K562 (cell line): ENCODE measurements at regions not wholly inside any gene's neighbourhood (a gene's known extent, or its start where the extent isn't known, plus 50 kb on each side); places are given as distances from the start of the nearest gene placed in this dataset.

Experiments
- ATAC-seq: fragments of 200-7000 bp; cut with Tn5 transposase; 3 replicates; pipeline ENCODE4 v1.9.1; 2020; ENCODE audit warnings: moderate library complexity
- BruUV-seq: library from RNA; stranded (reverse); fragments of 400-500 nt; replicated peaks from 2 replicates; lab custom pipeline; 2021; lab: Mats Ljungman, UMichigan
- CTCF ChIA-PET: fragments of 300-600 bp; formaldehyde crosslinking; extraction: SDS; loops from one replicate; lab custom pipeline; 2021; ENCODE audit warnings: low intra/inter-chr PET ratio; lab: Yijun Ruan, JAX
- POLR2A ChIA-PET: fragments of 300-600, 350-650 bp; sonication (Branson Sonifier 250); formaldehyde crosslinking; extraction: SDS; loops from one replicate; lab custom pipeline; 2021; ENCODE audit warnings: antibody characterized with exemption, inconsistent platforms; lab: Yijun Ruan, JAX
- DNase-seq, 4 experiments: peaks; one replicate each; pipeline versions ENCODE4 v3.0.0 to v3.0.0-alpha.2; 2011 to 2018; ENCODE audit warnings: low spot score in 3 of 4, mixed read lengths in 3 of 4; ENCODE audit errors: extremely low read depth in 1 of 4
- FAIRE-seq: peaks from 2 replicates; lab custom pipeline; 2011; peaks lifted over from hg19 to GRCh38; lab: Jason Lieb, UNC
- H2AFZ ChIP-seq: 2 replicates; pipeline ENCODE4 v1.6.0; 2011; ENCODE audit warnings: low read depth, low read length, control low read depth, inconsistent platforms
- H3K27ac ChIP-seq: fragments of 200-600 bp; 3 replicates; pipeline ENCODE4 v1.8.0; 2011; ENCODE audit warnings: low read depth, mild to moderate bottlenecking, control low read depth, inconsistent platforms, low read length, moderate library complexity, mixed read lengths; ENCODE audit errors: extremely low read depth
- H3K27me3 ChIP-seq, 2 experiments: fragments of 300-600 bp in 1 of 2; 2 replicates in 1 of 2; 3 replicates in 1 of 2; pipeline versions ENCODE4 v1.6.0 to v1.8.0; 2011; ENCODE audit warnings: inconsistent platforms in 2 of 2, low read length in 2 of 2, mild to moderate bottlenecking in 1 of 2, mixed read lengths in 1 of 2, moderate library complexity in 1 of 2; ENCODE audit not compliant: control insufficient read depth in 2 of 2, insufficient read depth in 2 of 2
- H3K36me3 ChIP-seq: fragments of 300-600 bp; 3 replicates; pipeline ENCODE4 v1.8.0; 2011; ENCODE audit warnings: mild to moderate bottlenecking, low read length, inconsistent platforms; ENCODE audit not compliant: control insufficient read depth, insufficient read depth
- H3K4me1 ChIP-seq, 2 experiments: fragments of 200-600 bp in 1 of 2; replicated peaks in 1 of 2; 2 replicates in 1 of 2; 3 replicates in 1 of 2; pipeline versions ENCODE4 v1.5.1 to v1.8.0; 2011; ENCODE audit warnings: inconsistent platforms in 2 of 2, low read length in 2 of 2, mild to moderate bottlenecking in 1 of 2, mixed read lengths in 1 of 2, moderate library complexity in 1 of 2; ENCODE audit not compliant: control insufficient read depth in 2 of 2, insufficient read depth in 2 of 2
- H3K4me2 ChIP-seq: 2 replicates; pipeline ENCODE4 v1.6.1; 2011; ENCODE audit warnings: low read length, control low read depth, inconsistent platforms, mixed read lengths; ENCODE audit not compliant: insufficient read depth
- H3K4me3 ChIP-seq: fragments of 200-600 bp; sonication (generic), shearing (Covaris generic); 2 replicates; pipeline ENCODE4 v1.5.1; 2016; ENCODE audit warnings: control low read depth, inconsistent platforms
- H3K79me2 ChIP-seq: fragments of 200-600 bp; 3 replicates; pipeline ENCODE4 v1.8.0; 2011; ENCODE audit warnings: low read length, inconsistent platforms; ENCODE audit not compliant: control insufficient read depth, insufficient read depth
- H3K9ac ChIP-seq, 2 experiments: 2 replicates each; pipeline versions ENCODE4 v1.6.0 to v1.6.1; 2011; ENCODE audit warnings: low read depth in 2 of 2, low read length in 2 of 2, control low read depth in 1 of 2, inconsistent platforms in 1 of 2, mild to moderate bottlenecking in 1 of 2, mixed read lengths in 1 of 2; ENCODE audit not compliant: insufficient read depth in 1 of 2
- H3K9me1 ChIP-seq: one replicate; pipeline ENCODE4 v1.6.0; 2011; ENCODE audit warnings: inconsistent platforms, mild to moderate bottlenecking, low read length, moderate library complexity; ENCODE audit not compliant: control insufficient read depth, insufficient read depth
- H3K9me3 ChIP-seq: replicated peaks from 2 replicates; pipeline ENCODE4 v1.5.1; 2011; ENCODE audit warnings: low read depth, low read length, inconsistent platforms; ENCODE audit not compliant: control insufficient read depth, insufficient read depth
- H4K20me1 ChIP-seq: replicated peaks from 2 replicates; pipeline ENCODE4 v1.6.1; 2011; ENCODE audit warnings: low read length, inconsistent platforms, mixed read lengths; ENCODE audit not compliant: control insufficient read depth, insufficient read depth
- CBFA2T2 ChIP-seq: fragments of 450-650 bp; conservative IDR thresholded peaks from 2 replicates; pipeline ENCODE4 v1.6.1; 2017; ENCODE audit warnings: mild to moderate bottlenecking
- CBX5 ChIP-seq: IDR thresholded peaks from 2 replicates; pipeline ENCODE4 v1.6.1; 2014; ENCODE audit warnings: low read depth, borderline replicate concordance
- CREBBP ChIP-seq: IDR thresholded peaks from one replicate; pipeline ENCODE4 v1.6.1; 2012; ENCODE audit warnings: low read depth, mild to moderate bottlenecking, control low read depth, inconsistent platforms, low read length
- HMGN3 ChIP-seq: IDR thresholded peaks from 2 replicates; pipeline ENCODE4 v1.6.1; 2011; ENCODE audit warnings: borderline replicate concordance, low read depth, mild to moderate bottlenecking, mixed read lengths, low read length; ENCODE audit not compliant: insufficient read length; ENCODE audit errors: extremely low read depth
- HNRNPLL ChIP-seq: fragments of 200-400 bp; formaldehyde crosslinking; IDR thresholded peaks from 2 replicates; pipeline ENCODE4 v1.6.1; 2017; ENCODE audit warnings: low read length, low read depth, mild to moderate bottlenecking; ENCODE audit not compliant: poor library complexity, severe bottlenecking
- ID3 ChIP-seq, 2 experiments: fragments of 250-450 bp in 1 of 2; fragments of 450-650 bp in 1 of 2; sonication (Bioruptor Pico) in 1 of 2; IDR thresholded peaks; 2 replicates each; pipeline versions ENCODE4 v1.6.1 to v1.8.0; 2016 to 2021; ENCODE audit warnings: mild to moderate bottlenecking in 2 of 2, moderate library complexity in 2 of 2, missing compliant biosample characterization in 1 of 2, missing genetic modification characterization in 1 of 2
- MAZ ChIP-seq, 2 experiments: fragments of 450-650 bp in 1 of 2; sonication (generic) in 1 of 2; formaldehyde crosslinking; IDR thresholded peaks in 1 of 2; conservative IDR thresholded peaks in 1 of 2; 2 replicates each; pipeline versions ENCODE4 v1.4.0 to v1.5.0; 2020; ENCODE audit warnings: mild to moderate bottlenecking in 1 of 2, missing genetic modification reagents in 1 of 2
- NCOR1 ChIP-seq: fragments of 450-650 bp; IDR thresholded peaks from 2 replicates; pipeline ENCODE4 v1.6.1; 2016; ENCODE audit warnings: mild to moderate bottlenecking, moderate library complexity
- NONO ChIP-seq, 2 experiments: fragments of 200-400 bp in 1 of 2; fragments of 450-650 bp in 1 of 2; formaldehyde crosslinking in 1 of 2; IDR thresholded peaks; 2 replicates each; pipeline ENCODE4 v1.6.1; 2017; ENCODE audit warnings: low read depth in 2 of 2, mild to moderate bottlenecking in 2 of 2, moderate library complexity in 2 of 2, low read length in 1 of 2
- NR2C1 ChIP-seq, 2 experiments: fragments of 450-650 bp; IDR thresholded peaks; 2 replicates each; pipeline ENCODE4 v1.6.1; 2017; ENCODE audit warnings: mild to moderate bottlenecking in 2 of 2, antibody characterized with exemption in 1 of 2, inconsistent platforms in 1 of 2, missing compliant biosample characterization in 1 of 2, missing genetic modification characterization in 1 of 2
- PHB2 ChIP-seq: fragments of 450-650 bp; IDR thresholded peaks from 2 replicates; pipeline ENCODE4 v1.6.1; 2017; ENCODE audit warnings: low read depth
- WHSC1 ChIP-seq: IDR thresholded peaks from one replicate; pipeline ENCODE4 v1.6.1; 2012; ENCODE audit warnings: low read length, control low read depth, inconsistent platforms
- ZNF121 ChIP-seq: sonication (generic); formaldehyde crosslinking; conservative IDR thresholded peaks from 2 replicates; pipeline ENCODE4 v1.8.0; 2022; ENCODE audit warnings: missing genetic modification reagents
- ZNF384 ChIP-seq: IDR thresholded peaks from 2 replicates; pipeline ENCODE4 v1.6.1; 2012; ENCODE audit warnings: low read depth, low read length, improper control_type of control experiment
- WGBS: fragments of 100-300 bp; shearing (Covaris generic); methylation state at CpG from one replicate; pipeline ENCODE4 v1.1.6; 2016; ENCODE audit warnings: low coverage, mixed read lengths; ENCODE audit not compliant: insufficient coverage; ENCODE audit errors: missing lambda C conversion rate; 5-methylcytosine and 5-hydroxymethylcytosine counted together
- in situ Hi-C: fragments of 300-500 bp; cut with MboI; formaldehyde crosslinking; loops from 4 replicates; pipeline ENCODE4 v1.15.0; 2018; ENCODE audit warnings: inconsistent platforms, mixed read lengths
- intact Hi-C: fragments of 100-400 bp; cut with micrococcal nuclease; formaldehyde crosslinking; loops from 2 replicates; pipeline ENCODE4 v1.14.2; 2022
- TF ChIP-seq, protein P1 (sequence below): fragments of 450-650 bp; IDR thresholded peaks from 2 replicates; pipeline ENCODE4 v1.6.1; 2018; ENCODE audit not compliant: partially characterized antibody
- TF ChIP-seq, protein P2 (sequence below), 2 experiments: fragments of 450-650 bp in 1 of 2; sonication (generic) in 1 of 2; formaldehyde crosslinking in 1 of 2; IDR thresholded peaks in 1 of 2; conservative IDR thresholded peaks in 1 of 2; 2 replicates each; pipeline versions ENCODE4 v1.6.1 to v1.8.1; 2016 to 2023; ENCODE audit warnings: mild to moderate bottlenecking in 2 of 2, moderate library complexity in 2 of 2, inconsistent platforms in 1 of 2, missing genetic modification reagents in 1 of 2

GRCh38 chr11:87572881-87573280, 535.1 kb downstream of the TMEM135 start (continued):
- TF ChIP-seq, protein P1, sequence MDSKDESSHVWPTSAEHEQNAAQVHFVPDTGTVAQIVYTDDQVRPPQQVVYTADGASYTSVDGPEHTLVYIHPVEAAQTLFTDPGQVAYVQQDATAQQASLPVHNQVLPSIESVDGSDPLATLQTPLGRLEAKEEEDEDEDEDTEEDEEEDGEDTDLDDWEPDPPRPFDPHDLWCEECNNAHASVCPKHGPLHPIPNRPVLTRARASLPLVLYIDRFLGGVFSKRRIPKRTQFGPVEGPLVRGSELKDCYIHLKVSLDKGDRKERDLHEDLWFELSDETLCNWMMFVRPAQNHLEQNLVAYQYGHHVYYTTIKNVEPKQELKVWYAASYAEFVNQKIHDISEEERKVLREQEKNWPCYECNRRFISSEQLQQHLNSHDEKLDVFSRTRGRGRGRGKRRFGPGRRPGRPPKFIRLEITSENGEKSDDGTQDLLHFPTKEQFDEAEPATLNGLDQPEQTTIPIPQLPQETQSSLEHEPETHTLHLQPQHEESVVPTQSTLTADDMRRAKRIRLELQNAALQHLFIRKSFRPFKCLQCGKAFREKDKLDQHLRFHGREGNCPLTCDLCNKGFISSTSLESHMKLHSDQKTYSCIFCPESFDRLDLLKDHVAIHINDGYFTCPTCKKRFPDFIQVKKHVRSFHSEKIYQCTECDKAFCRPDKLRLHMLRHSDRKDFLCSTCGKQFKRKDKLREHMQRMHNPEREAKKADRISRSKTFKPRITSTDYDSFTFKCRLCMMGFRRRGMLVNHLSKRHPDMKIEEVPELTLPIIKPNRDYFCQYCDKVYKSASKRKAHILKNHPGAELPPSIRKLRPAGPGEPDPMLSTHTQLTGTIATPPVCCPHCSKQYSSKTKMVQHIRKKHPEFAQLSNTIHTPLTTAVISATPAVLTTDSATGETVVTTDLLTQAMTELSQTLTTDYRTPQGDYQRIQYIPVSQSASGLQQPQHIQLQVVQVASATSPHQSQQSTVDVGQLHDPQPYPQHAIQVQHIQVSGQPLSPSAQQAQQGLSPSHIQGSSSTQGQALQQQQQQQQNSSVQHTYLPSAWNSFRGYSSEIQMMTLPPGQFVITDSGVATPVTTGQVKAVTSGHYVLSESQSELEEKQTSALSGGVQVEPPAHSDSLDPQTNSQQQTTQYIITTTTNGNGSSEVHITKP, result no peak
- TF ChIP-seq PHB2 (no peak), MAZ (CRISPR knock-in tag; conservative IDR thresholded peaks at IDR 0.05 in 1 of 2, IDR thresholded peaks at IDR 0.05 in 1 of 2) (no peak), ZNF121 (CRISPR knock-in tag) (no peak)
- TF ChIP-seq, protein P2, sequence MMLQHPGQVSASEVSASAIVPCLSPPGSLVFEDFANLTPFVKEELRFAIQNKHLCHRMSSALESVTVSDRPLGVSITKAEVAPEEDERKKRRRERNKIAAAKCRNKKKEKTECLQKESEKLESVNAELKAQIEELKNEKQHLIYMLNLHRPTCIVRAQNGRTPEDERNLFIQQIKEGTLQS (IDR thresholded peaks at IDR 0.05), result no peak
- TF ChIP-seq, protein P2 (CRISPR knock-in tag; conservative IDR thresholded peaks at IDR 0.05), result no peak
- TF ChIP-seq, all 486 proteins: peak for 0

DNA sequence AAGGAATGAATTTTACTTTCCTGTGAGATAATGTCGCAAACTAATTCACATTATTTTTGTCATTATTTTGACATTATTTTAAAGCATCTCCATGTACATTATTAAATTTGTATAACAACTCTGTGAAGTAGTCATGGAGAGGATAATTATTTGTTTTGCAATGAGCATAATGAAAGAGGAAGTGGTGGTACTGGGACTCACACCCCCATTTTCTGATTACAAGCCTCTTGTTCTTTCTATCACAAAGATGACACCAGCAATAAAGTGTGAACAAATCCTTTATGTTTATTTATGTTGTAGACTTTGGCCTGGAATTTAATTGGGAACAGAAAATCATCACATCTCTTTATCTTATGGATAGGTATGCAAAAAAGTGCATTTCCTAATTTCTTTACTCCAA, 522.6 kb downstream of the TMEM135 start:
- BruUV-seq, result no TSS peak
- Histone ChIP-seq H4K20me1 (no peaks in the 10 kb centered on the region), H2AFZ (no peak overlapping the region), H3K36me3 (no peaks in the 10 kb centered on the region), H3K79me2 (no peaks in the 10 kb centered on the region), H3K4me3 (no peak overlapping the region), H3K9me3 (no peaks in the 10 kb centered on the region), H3K27me3 (no peaks in the 10 kb centered on the region), H3K4me2 (no peak overlapping the region), H3K4me1 (no peaks in the 10 kb centered on the region), H3K9me1 (no peaks in the 10 kb centered on the region), H3K9ac (no peak overlapping the region), H3K27ac (no peak overlapping the region)
- in situ Hi-C loops (no loop called here), intact Hi-C loops (no loop called here)
- 6% methylated on average over 1 of the region's 1 CpG for WGBS
- CTCF ChIA-PET, result no interaction called here
- POLR2A ChIA-PET, result no interaction called here
- FAIRE-seq (no peak), DNase-seq (no peak), ATAC-seq (no peak)
- TF ChIP-seq CREBBP (no peak), ZNF384 (no peak), HNRNPLL (no peak), NR2C1 (IDR thresholded peaks at IDR 0.05) (no peak), NR2C1 (tag; IDR thresholded peaks at IDR 0.05) (no peak), CBFA2T2 (no peak), NONO (IDR thresholded peaks at IDR 0.05; ENCODE audit: low read depth in 2 of 2, low read length in 1 of 2) (no peak), ID3 (CRISPR knock-in tag; IDR thresholded peaks at IDR 0.05) (no peak), ID3 (tag; IDR thresholded peaks at IDR 0.05) (no peak), WHSC1 (no peak), CBX5 (no peak), HMGN3 (no peak), NCOR1 (no peak)
